ENCODE measurements at regions not wholly inside any gene's neighbourhood (a gene's known extent, or its start where the extent isn't known, plus 50 kb on each side); places are given as distances from the start of the nearest gene placed in this dataset.

DNA sequence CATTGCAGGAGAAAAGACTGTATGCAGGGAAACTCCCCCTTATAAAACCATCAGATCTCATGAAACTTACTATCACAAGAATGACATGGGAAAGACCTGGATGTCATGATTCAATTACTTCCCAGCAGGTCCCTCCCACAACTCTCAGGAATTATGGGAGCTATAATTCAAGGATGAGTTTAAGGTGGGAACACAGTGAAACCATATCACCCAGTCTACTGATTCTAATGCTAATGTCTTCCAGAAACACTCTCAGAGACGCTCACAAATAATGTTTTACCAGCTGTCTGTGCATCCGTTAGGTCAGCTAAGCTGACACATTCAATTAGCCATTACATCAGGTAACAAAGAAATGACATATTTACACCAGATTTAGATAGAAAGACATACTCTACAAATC is 637.9 kb downstream of the NLGN4Y start:
- FAIRE-seq: no peak

DNA sequence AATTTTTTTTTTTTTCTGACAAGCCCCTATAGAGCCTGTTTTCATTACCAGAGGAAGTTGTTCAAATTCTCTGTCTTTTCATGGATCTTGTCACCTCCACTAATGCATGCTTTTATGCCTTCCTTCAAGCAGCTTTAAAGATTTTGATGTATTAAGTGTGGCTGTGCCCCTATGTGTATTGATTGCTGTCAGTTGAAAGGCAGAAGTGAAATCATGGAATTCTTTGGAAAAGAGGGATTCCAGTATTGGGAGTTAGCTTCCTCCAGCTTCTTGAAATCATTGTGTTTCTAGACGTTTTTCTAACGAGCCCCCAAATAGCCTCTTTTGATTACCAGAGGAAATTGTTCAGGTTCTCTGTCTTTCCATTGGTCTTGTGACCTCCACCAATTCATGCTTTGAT is 655.6 kb downstream of the NLGN4Y start:
- FAIRE-seq (no peak), DNase-seq (ENCODE audit: low spot score in 2 of 2) (no peak)

More for the DNA sequence above, 637.9 kb downstream of the NLGN4Y start:
- DNase-seq (ENCODE audit: low spot score in 2 of 2): no peak

DNA sequence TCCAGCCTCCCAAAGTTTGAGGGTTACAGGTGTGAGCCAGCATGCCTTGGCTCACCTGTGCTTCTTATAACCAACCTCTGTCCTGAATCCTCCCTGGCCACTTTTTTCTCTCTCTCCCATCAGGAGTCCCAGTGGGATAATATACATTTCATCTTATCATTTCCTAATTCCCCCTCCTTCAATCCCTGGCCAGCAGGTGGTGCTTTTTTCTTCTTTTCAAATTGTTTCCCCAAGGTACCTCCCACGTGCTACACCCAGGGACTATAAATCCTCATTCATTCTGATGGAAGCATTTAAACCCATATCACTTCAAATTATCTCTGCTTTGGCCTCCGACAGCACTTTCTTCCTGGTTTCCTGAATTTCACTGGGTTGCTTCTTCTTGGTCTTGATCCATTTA is 704.7 kb downstream of the NLGN4Y start:
- DNase-seq (ENCODE audit: low spot score in 2 of 2) (no peak), FAIRE-seq (no peak)

DNA sequence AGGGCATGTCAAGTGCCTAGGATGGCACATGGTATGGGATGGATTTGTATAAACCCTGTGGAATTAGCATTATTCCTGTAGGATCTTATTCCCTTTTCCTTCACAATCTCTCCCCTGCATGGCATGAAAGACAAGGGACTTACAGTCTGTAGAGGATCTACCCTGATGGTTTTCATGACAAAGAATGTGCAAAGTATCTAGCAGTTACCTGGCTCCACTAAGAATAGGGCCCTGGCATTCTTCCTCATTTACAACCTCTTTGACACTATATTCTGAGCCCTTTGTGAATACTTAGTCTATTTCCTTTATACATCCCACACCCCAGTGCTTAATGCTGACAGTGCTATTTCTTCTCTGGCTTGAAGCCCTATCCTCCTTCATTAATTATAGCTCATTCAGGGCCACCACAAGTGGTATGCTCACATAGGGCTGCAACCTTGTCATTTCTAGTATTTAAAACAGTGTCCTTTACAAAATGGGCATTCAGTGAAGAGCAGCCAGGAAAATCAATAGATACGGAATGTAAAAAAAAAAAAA is 715.3 kb downstream of the NLGN4Y start:
- FAIRE-seq (no peak), DNase-seq (ENCODE audit: low spot score in 2 of 2) (no peak)

DNA sequence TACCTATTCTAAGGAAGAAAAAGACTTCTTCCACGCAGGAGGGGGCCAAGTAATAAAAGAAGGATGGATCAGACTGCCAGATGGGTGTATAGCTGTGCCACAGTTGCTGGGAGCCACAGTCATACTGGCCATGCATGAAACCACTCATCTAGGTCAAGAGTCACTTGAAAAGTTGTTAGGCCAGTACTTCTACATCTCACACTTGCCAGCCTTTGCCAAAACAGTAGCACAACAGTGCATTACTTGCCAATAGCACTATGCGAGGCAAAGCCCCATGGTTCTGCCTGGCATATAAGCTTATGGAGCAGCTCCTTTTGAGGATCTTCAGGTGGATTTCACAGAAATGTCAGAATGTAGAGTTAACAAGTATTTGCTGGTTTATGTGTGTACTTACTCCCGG is 735.0 kb downstream of the NLGN4Y start:
- FAIRE-seq (no peak), DNase-seq (ENCODE audit: low spot score in 2 of 2) (no peak)

DNA sequence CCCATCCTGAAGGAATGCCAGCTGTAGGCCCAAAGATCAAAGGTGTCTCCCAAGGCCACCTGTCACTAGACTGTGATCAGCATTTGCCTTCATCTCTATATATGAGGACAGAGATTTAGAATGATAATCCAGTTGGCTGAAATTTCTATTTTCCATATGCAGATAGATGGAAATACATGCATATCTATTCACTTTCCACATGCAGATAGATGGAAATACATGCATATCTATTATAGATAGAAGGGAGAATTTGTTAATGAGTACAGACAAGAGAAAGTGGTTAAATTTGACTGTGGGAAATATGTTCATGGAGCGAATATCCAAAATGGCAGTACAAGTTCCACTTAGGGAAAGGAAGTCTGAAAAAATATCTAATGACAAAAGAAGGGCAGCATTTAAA is 762.2 kb downstream of the NLGN4Y start:
- DNase-seq (ENCODE audit: low spot score in 2 of 2): no peak
- FAIRE-seq: no peak

DNA sequence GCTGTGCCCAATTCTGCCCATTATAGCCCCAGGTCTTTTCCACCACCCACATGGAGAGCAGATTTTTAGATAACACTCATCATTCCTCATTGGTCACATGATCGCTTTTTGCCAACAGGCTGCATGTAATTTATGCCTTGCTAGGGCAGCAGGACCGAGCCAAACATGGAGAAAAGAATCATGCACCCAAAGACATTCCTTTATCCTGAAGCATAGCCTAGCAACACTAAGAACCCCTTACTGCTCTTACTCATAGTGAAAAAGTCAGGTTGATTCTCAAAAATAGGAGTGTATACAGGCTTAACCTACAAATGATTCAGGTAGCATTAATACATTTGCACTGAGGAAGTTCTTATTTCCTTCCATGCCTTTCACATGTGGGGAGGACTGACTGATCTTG is 765.5 kb downstream of the NLGN4Y start:
- no peak for FAIRE-seq
- no peak for DNase-seq (ENCODE audit: low spot score in 2 of 2)

DNA sequence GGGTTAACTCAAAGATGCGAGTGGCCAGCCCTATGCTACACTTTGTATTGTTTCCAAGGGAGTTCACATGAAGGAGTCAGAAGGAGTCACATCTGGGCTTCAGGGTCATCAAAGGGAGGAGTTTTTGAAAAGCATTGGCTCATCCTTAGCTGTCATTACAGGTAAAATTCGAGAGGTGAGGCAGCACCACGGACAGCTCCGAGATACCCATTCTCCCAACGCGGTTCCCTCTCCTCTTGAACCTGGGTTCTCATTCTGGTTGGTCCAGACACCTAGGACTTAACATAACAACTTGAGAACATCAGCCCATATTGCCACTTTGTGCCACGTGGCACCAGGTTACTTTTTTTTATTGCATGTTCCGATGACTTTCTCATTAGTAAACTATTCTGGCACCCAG is 768.6 kb downstream of the NLGN4Y start:
- DNase-seq (ENCODE audit: low spot score in 2 of 2): no peak
- no peak for FAIRE-seq

DNA sequence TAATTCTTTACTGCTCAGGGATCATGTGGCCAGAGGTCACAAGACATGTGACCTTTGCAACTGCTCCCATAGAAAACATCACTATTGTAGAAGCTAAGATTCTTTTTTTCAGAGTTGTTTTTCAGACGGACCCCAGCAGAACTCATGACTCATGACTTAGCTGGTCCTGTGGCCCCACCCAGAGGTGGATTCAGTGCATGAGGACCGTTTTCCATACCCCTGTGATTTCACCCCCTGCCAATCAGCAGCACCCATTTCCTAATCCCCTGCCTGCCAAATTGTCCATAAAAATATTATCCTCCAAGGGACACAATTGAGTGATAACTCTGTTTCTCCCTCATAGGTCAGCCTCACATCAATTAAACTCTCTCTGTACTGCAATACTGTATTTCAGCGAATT is 777.5 kb downstream of the NLGN4Y start:
- DNase-seq (ENCODE audit: low spot score in 2 of 2) (no peak), FAIRE-seq (no peak)

DNA sequence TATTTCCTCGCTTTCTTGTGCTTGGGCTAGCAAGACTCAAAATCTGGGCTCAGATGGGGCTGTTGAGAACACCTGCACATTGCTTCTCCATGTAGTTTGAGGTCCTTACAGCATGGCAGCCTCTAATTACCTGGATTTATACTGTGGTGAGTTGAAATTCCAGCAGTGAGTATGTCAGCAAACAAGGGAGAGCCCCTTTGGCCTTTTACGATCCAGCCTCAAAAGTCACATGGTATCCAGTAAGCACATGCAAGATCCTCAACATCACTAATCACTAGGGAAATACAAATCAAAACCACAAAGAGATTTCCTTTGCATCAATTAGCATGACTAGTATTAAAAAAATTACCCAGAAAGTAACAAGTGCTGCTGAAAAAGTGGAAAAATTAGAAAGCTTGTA is 787.8 kb downstream of the NLGN4Y start:
- no peak for FAIRE-seq
- no peak for DNase-seq (ENCODE audit: low spot score in 2 of 2)

DNA sequence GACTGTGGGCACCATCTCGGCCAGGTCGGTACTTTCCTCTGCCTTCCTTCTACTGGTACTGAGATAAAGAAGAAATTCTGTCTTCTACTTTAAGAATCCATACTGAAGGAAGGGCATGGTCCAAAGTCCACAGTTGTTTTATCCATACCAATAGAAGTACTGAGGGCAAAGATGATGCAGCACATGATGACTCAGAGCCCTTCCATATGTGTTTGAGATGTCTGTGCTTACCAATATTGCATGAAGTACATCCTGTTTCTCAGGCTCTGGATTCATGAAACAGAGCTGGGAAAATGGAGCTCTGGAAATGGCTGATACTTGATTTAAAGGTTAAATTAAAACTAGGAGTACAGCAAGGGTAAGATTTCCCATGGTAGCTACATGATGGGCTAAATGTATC is 799.9 kb downstream of the NLGN4Y start:
- no peak for FAIRE-seq

DNA sequence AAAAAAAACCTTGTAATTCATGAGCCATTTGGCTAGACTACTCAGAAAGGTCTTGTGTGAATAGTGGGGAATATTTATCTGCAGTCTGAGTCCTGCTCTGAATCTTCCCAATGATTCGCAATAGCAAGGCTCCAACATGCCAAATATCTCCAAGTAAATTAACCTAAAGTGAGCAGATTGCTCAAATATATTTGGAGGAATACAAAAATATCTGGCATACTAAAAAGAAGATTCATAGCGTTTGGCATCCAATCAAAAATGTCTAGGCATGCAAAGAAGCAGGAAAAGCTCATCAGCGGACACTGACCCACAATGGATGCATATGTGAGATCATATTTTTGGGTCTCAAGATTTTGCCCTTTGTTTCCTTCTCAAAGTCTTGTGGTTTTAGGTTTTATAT is 800.9 kb downstream of the NLGN4Y start:
- FAIRE-seq: no peak
- DNase-seq (ENCODE audit: low spot score in 2 of 2): no peak

More for the DNA sequence above, 799.9 kb downstream of the NLGN4Y start:
- no peak for DNase-seq (ENCODE audit: low spot score in 2 of 2)

DNA sequence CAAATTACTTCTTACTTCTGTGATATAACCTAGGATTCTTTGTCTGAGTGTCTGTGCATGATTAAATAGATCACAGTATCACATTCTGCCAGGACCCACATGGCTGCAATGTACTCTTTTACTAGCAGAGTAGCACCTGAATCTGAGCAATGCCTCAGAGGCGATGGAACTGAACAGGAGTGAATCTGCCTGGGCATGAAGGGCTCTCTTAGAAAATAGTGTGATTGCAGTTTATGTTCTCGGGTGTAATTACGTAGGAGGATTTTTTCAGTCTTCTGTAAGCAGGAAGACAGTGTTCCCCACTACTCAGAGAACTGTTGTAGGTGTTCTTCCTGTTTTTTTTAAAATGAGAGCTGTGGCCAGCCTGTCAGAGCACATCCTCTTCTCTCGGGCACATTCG is 802.3 kb downstream of the NLGN4Y start:
- no peak for FAIRE-seq
- no peak for DNase-seq (ENCODE audit: low spot score in 2 of 2)

DNA sequence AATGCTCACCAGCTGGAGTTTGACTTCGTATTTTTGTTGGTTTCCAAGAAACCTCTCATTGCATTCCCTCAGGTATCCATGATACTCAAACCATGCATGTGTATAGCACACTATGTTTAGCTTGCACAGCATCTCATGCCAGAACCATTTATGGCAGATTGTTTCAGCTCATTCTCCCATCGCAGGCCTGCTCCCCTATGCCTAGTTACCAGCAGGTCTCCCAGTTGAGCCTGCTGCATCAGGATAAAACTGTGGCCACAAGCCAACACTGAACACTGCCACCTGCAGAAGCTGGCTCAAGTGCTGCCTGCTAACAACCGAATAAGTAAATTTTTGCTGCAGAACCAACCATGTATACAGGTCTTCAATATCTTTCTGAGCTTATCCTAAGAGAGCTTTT is 804.5 kb downstream of the NLGN4Y start:
- FAIRE-seq (no peak), DNase-seq (ENCODE audit: low spot score in 2 of 2) (no peak)

DNA sequence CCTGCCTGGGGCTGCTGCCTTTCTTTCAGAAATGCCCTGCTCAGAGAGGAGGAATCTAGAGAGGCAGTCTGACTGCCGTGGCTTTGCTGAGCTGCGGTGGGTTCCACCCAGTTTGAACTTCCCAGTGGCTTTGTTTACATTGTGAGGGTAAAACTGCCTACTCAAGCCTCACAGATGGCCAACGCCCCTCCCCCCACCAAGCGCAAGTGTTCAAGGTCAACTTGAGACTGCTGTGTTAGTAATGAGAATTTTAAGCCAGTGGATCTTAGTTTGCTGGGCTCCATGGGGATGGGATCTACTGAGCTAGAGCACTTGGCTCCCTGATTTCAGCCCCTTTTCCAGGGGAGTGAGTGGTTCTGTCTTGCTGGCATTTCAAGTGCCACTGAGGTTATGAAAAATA is 819.2 kb downstream of the NLGN4Y start:
- no peak for FAIRE-seq
- DNase-seq (ENCODE audit: low spot score in 2 of 2): no peak

DNA sequence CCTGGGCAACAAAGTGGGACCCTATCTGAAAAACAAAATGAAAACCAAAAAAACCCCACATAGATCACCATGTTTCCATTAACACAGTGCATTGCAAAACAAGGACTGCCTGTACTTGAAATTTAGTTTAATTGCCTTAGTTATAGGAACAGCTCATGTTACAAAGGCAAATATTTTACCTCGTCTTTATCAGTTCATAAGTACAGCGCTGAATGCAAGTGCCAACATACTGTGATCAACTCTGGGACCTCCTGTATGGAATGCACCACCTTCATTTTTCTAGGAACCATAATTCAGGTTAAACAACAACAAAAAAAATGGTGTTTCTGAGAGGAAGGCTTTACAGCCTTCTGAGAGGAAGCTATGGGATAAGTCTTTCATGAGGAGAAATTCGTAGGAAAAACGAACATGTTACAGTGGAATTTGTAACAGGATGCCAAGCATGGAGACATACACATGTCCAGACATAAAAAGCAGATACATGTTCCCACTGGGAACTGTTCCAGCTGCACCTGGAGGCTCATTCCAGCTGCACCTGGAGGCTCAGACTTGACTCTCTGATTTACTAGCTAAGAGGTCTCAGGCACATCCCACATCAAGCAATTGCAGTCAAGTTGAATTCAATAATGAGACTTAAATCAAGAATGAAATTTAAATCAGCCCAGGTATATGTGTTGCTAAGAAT is 821.3 kb downstream of the NLGN4Y start:
- no peak for DNase-seq (ENCODE audit: low spot score in 2 of 2)
- FAIRE-seq: no peak

DNA sequence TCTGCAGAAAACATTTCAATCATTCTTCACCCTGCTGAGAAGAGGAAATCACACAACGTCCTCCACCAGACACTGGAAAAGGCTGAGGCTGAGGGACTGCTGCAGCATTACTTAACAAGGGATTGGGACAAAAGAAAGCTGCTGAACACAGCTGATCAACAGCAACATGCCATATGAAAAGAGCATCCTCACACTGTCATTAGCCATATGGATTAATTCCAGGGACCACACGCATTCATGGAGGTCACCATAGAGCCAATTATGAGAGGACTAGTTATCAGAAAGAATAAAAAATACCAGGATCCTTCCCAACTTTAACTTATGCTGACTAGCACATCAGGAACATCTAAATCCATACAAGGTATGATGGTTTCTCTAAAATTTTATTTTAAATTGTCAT is 825.0 kb downstream of the NLGN4Y start:
- FAIRE-seq (no peak), DNase-seq (ENCODE audit: low spot score in 2 of 2) (no peak)

DNA sequence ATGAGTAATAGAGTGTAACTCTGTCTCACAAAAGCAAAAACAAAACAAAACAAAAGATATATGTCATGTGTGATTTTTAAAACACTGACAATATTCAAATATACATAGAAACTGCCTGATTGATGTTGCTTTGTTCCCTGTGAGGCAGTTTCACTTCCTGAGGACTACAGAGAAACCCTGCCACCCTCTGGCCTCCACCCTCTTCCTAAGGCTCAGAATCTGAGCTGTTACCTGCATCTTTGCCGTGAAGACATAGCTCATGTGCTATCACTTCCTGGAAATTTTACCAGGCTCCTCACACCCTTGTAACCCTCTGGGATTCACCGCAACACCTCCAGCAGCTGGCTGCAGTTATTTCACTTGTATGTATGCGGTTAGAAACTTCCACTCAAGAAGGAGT is 831.0 kb downstream of the NLGN4Y start:
- no peak for FAIRE-seq

DNA sequence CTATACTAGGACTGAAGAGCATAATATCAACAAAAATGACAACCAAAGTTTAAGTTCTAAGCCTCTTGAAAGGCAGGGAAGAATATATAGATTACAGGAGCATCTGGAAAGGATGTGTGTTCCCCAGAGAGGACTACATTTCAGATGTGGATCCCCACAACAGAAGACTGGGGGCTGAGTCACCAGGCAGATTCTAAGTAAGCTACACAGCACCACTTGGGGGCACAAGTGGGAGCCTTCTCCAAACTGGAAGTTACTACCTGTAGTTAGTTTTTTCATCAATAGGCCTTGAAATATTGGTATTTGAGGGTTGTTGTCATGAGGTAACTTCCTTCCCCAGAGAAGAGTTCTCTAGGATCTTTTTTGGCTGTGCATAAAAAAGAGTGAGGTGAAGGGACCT is 836.1 kb downstream of the NLGN4Y start:
- DNase-seq (ENCODE audit: low spot score in 2 of 2) (no peak), FAIRE-seq (no peak)

More for the DNA sequence above, 831.0 kb downstream of the NLGN4Y start:
- no peak for DNase-seq (ENCODE audit: low spot score in 2 of 2)

DNA sequence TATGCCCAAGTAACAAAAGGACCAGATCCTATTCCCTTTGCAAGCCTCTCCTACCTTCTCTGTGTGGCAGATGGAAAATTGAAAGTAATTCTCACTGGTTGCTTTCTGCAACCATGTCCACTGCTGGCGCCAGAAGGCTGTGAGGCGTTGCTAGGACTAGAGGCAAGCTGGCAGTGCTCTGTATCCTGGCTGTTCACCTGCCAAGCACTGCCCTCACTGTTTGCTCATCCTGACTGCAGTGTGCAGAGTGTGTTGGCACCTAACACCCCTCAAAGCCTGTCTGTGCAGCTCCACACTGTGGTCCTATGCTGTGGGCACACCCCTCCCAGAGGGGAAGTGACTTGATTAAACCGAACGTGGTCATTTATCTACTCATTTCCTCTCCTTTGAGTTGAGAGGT is 840.7 kb downstream of the NLGN4Y start:
- no peak for FAIRE-seq

DNA sequence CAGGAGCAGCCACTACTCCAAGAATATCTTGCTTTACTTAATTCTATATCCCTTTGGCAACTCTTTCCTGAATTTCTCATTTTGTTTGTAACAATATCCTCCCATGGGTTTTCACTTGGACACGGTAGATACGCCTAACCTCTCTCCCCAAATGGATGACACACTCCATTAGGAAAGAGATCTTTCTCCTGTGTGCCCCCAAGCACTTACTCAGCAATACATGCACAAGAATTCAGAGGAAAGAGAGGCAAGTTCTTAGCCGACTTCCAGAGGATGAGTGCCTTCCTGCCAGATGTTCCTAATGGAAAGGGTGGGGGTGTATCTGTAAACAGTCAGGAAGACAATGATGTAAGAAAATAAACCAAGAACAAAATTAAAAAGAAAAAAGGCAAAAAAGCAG is 844.5 kb downstream of the NLGN4Y start:
- DNase-seq (ENCODE audit: low spot score in 2 of 2) (no peak), FAIRE-seq (no peak)

More for the DNA sequence above, 840.7 kb downstream of the NLGN4Y start:
- no peak for DNase-seq (ENCODE audit: low spot score in 2 of 2)

DNA sequence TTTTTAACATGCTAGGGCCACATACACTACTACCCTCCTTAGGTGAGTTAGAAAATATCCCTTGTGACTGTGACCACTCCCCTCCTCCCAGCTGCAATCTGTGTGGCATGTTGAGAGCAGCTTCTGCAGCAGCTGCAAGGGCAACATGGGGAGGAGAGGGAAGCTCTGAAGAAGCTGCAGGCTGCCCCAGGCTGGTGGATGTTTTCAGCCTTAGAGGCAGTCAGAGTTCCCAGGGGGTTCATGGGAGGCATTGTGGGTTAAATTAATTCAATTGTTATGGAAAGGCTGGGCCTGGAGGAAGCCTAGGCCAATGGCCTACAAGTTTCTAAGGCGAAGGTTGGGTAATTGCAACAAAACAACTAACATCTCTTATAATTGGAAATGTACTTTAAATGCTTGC is 860.8 kb downstream of the NLGN4Y start:
- DNase-seq (ENCODE audit: low spot score in 2 of 2) (no peak), FAIRE-seq (no peak)
